HG02938 (cell line): ENCODE measurements at regions not wholly inside any gene's neighbourhood (a gene's known extent, or its start where the extent isn't known, plus 50 kb on each side); places are given as distances from the start of the nearest gene placed in this dataset.

Source experiments
- ATAC-seq: cut with Tn5 transposase; IDR thresholded peaks from one replicate; pipeline ENCODE4 v1.9.1; 2021; ENCODE audit warnings: mild to moderate bottlenecking, moderate library complexity; ENCODE audit not compliant: unreplicated experiment

- ATAC-seq: no peak
These were observed 67.5 kb upstream of the LEF1 start for GRCh38 chr4:108236264-108236663.

- no peak for ATAC-seq
These were observed 59.2 kb upstream of the LEF1 start for GRCh38 chr4:108227923-108228322.

GRCh38 chr4:108224611-108225053 is 55.9 kb upstream of the LEF1 start:
- no peak for ATAC-seq

GRCh38 chr4:108223313-108223712 is 54.6 kb upstream of the LEF1 start:
- no peak for ATAC-seq

- ATAC-seq: no peak
These were observed 51.3 kb upstream of the LEF1 start for GRCh38 chr4:108219998-108220397.
